ENCODE measurements at regions not wholly inside any gene's neighbourhood (a gene's known extent, or its start where the extent isn't known, plus 50 kb on each side); places are given as distances from the start of the nearest gene placed in this dataset.

- TF ChIP-seq CTCF (IDR thresholded peaks at IDR 0.05; ENCODE audit: low read depth, low read length): no peak
- no peak for TF ChIP-seq POLR2A (IDR thresholded peaks at IDR 0.05; ENCODE audit: extremely low read depth, insufficient read length)
- no peak for TF ChIP-seq MAX (IDR thresholded peaks at IDR 0.05; ENCODE audit: low read depth, low read length)
- TF ChIP-seq MYC (IDR thresholded peaks at IDR 0.05; ENCODE audit: low read depth, low read length): no peak
Measured at GRCh38 chr16:63592852-63593251, 1529.0 kb downstream of the CDH11 start.
